RWPE2 (cell line): ENCODE measurements at regions not wholly inside any gene's neighbourhood (a gene's known extent, or its start where the extent isn't known, plus 50 kb on each side); places are given as distances from the start of the nearest gene placed in this dataset.
A peak's percentile ranks its signal among the peaks of the same experiment; 100 is the strongest.
"Not testable (repeated sequence)": the region's sequence is repeated elsewhere in the genome, so short reads cannot be mapped to it uniquely, and the experiment has no call there.

Experiments used
- ATAC-seq: fragments of 200-7000 bp; cut with Tn5 transposase; 3 replicates; pipeline ENCODE4 v1.9.1; 2021; ENCODE audit warnings: low read depth
- DNase-seq: peaks from one replicate; pipeline ENCODE4 v3.0.0-alpha.2; 2020; ENCODE audit warnings: low spot score
- H3K27ac ChIP-seq: fragments of 450-650 bp; 2 replicates; pipeline ENCODE4 v1.5.1; 2017; ENCODE audit warnings: mild to moderate bottlenecking; ENCODE audit not compliant: poor library complexity, severe bottlenecking
- H3K27me3 ChIP-seq: fragments of 250-450 bp; sonication (Bioruptor Pico); 2 replicates; pipeline ENCODE4 v1.5.1; 2021; ENCODE audit warnings: mild to moderate bottlenecking, moderate library complexity; ENCODE audit not compliant: insufficient read depth, poor library complexity, severe bottlenecking
- H3K36me3 ChIP-seq: fragments of 250-450 bp; sonication (Bioruptor Pico); 2 replicates; pipeline ENCODE4 v1.5.1; 2020; ENCODE audit warnings: low read depth, mild to moderate bottlenecking, moderate library complexity
- H3K4me1 ChIP-seq: fragments of 250-450 bp; sonication (Bioruptor Pico); 2 replicates; pipeline ENCODE4 v1.5.1; 2021; ENCODE audit warnings: mild to moderate bottlenecking, moderate library complexity; ENCODE audit not compliant: insufficient read depth, poor library complexity, severe bottlenecking
- H3K4me3 ChIP-seq: fragments of 250-450 bp; sonication (Bioruptor Pico); 2 replicates; pipeline ENCODE4 v1.5.1; 2021; ENCODE audit warnings: mild to moderate bottlenecking, moderate library complexity; ENCODE audit not compliant: severe bottlenecking
- H3K9me3 ChIP-seq: fragments of 250-450 bp; sonication (Bioruptor Pico); 2 replicates; pipeline ENCODE4 v1.5.1; 2021; ENCODE audit warnings: mild to moderate bottlenecking, moderate library complexity; ENCODE audit not compliant: severe bottlenecking
- TF ChIP-seq, protein P1 (sequence below): fragments of 450-650 bp; IDR thresholded peaks from one replicate; pipeline ENCODE4 v1.5.1; 2017; ENCODE audit warnings: mild to moderate bottlenecking, moderate library complexity; ENCODE audit not compliant: poor library complexity, severe bottlenecking

DNA sequence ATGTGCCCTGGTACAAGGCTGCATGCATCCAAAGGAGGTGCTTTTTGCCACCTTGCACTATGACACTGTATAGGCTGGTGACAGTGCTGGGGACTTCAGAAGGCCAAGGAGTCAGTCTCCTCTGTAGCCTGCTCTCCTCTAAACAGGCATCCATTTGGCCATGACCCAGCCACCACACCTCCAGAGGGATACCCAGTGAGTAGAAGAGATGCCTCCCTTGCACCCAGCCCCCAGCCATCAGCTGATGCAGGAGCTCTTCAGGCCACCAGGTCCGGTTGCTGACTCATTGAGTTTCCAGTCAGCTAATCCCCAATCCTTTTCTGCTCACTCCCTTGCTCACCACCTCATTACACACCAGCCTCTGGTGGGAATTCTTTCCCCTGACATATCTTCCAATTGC lies 99.8 kb downstream of the PJA1 start:
- no peaks in the 10 kb centered on the region for H3K4me1 ChIP-seq
- TF ChIP-seq, protein P1, sequence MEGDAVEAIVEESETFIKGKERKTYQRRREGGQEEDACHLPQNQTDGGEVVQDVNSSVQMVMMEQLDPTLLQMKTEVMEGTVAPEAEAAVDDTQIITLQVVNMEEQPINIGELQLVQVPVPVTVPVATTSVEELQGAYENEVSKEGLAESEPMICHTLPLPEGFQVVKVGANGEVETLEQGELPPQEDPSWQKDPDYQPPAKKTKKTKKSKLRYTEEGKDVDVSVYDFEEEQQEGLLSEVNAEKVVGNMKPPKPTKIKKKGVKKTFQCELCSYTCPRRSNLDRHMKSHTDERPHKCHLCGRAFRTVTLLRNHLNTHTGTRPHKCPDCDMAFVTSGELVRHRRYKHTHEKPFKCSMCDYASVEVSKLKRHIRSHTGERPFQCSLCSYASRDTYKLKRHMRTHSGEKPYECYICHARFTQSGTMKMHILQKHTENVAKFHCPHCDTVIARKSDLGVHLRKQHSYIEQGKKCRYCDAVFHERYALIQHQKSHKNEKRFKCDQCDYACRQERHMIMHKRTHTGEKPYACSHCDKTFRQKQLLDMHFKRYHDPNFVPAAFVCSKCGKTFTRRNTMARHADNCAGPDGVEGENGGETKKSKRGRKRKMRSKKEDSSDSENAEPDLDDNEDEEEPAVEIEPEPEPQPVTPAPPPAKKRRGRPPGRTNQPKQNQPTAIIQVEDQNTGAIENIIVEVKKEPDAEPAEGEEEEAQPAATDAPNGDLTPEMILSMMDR, result no peak
- H3K9me3 ChIP-seq, result no peaks in the 10 kb centered on the region
- H3K36me3 ChIP-seq, result no peaks in the 10 kb centered on the region
- no peak overlapping the region for H3K4me3 ChIP-seq
- H3K27ac ChIP-seq, result no peak overlapping the region
- DNase-seq (no peak), ATAC-seq (peak; percentile 41; the same call in 1 of the 3 replicates)
- H3K27me3 ChIP-seq, result no peaks in the 10 kb centered on the region

DNA sequence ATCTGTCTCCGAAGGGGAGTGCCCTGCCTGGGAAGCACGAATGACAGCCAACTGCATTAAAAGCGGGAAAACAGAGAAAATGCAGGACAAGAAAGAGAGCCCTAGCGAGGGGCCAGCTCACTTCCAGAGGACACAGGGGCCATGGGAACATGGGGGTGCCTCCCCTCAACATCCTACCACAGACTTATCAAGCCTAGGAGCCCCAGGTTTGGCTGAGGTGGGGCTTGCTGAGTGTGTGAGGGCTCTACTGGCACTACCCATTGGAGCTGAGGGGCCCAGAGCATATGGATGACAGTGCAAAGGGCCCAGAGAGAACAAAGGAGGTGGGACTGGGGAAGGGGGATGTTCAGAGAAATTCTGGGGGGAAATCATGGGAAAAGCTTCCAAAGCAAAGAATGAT lies 101.8 kb downstream of the PJA1 start:
- no peaks in the 10 kb centered on the region for H3K36me3 ChIP-seq
- no peak for ATAC-seq
- H3K9me3 ChIP-seq, result no peaks in the 10 kb centered on the region
- no peak for DNase-seq
- no peaks in the 10 kb centered on the region for H3K4me1 ChIP-seq
- no peaks in the 10 kb centered on the region for H3K27me3 ChIP-seq
- no peak overlapping the region for H3K27ac ChIP-seq
- H3K4me3 ChIP-seq, result no peak overlapping the region
- TF ChIP-seq, protein P1, result no peak

DNA sequence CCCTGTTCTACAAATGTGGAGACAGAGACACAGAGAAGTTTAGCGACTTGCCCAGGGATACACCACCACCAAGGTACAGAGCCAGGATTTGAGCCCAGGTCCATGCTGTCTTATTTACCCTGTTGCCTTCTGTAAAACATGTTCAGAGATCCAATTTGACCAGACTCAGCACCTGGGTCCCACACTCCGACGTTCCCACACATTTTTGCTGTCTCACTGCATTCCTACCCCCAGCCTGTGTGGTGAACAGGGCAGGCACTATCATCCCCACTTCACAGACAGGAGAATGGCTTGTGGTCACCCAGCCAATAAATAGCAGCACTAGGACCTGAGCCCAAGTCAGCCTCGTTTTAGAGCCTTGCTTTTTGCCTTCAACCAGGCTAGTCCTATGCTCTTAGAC lies 102.8 kb downstream of the PJA1 start:
- no peaks in the 10 kb centered on the region for H3K36me3 ChIP-seq
- DNase-seq, result no peak
- ATAC-seq, result no peak
- no peaks in the 10 kb centered on the region for H3K9me3 ChIP-seq
- TF ChIP-seq, protein P1, result no peak
- H3K4me3 ChIP-seq, result no peak overlapping the region
- H3K27ac ChIP-seq, result no peak overlapping the region
- no peaks in the 10 kb centered on the region for H3K4me1 ChIP-seq
- no peaks in the 10 kb centered on the region for H3K27me3 ChIP-seq

DNA sequence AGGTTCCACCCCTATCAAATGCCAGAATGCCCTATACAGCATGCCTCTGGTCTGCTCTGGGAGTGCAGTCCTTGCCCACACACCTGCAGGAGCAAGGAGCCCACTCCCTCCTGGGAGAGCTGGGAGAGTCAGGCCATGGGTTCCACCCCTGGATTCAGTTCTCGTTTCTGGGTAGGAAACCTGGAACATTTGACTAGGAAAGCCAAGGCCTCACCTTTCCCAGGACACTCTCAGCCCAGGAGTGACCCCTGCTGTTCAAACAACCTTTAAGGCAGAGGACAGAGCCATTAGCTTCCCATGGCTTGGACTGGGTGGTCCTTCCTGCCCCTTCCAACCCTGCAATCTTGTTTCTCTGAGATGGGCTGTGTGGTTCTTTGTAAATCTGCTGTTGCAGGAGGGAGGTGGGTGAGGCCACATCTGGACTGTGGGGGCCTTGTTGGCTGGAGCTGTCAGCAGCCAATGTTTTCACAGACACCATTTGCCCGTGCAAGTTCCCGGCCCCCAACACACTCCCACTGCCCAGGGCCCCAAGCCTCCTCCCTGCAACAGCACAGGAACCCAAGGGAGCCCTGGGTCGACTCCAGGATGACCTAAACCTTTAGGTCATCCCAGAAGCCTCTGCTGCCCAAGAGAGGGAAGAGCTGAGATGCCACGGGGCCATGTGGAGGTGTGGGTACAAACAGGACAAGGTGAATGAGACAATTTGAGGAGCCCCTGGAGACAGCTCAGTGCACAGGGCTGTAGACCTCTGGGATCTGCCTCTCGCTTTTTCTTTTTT lies 104.4 kb downstream of the PJA1 start:
- no peaks in the 10 kb centered on the region for H3K27me3 ChIP-seq
- H3K36me3 ChIP-seq, result no peaks in the 10 kb centered on the region
- no peak overlapping the region for H3K27ac ChIP-seq
- peak; percentile 76 for ATAC-seq
- no peak overlapping the region for H3K4me3 ChIP-seq
- DNase-seq, result no peak
- TF ChIP-seq, protein P1, result peak; percentile 38
- H3K9me3 ChIP-seq, result no peaks in the 10 kb centered on the region
- H3K4me1 ChIP-seq, result no peaks in the 10 kb centered on the region

DNA sequence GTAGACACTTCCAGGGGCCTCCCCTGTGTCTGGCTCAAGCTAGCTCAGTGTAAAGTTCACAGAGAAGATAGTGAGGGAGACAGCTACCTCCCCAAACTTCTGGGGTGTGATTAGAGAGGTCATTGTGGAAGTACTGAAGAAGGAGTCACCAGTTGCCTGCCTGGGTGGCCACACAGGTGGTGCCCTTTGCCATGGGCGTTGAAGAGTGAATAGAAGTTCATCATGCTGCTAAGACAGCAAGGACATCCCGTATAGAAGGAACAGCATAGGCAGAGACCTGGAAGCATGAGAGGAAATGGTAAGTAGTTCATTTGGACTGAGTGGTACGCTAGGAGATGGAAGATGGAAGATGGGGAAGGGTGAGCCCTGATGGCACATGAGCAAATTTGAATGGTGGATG lies 110.1 kb downstream of the PJA1 start:
- Histone ChIP-seq H3K36me3 (no peaks in the 10 kb centered on the region), H3K4me3 (no peak overlapping the region), H3K27ac (no peak overlapping the region), H3K4me1 (no peaks in the 10 kb centered on the region), H3K9me3 (no peaks in the 10 kb centered on the region), H3K27me3 (no peaks in the 10 kb centered on the region)
- ATAC-seq (no peak), DNase-seq (no peak)
- TF ChIP-seq, protein P1, result no peak

DNA sequence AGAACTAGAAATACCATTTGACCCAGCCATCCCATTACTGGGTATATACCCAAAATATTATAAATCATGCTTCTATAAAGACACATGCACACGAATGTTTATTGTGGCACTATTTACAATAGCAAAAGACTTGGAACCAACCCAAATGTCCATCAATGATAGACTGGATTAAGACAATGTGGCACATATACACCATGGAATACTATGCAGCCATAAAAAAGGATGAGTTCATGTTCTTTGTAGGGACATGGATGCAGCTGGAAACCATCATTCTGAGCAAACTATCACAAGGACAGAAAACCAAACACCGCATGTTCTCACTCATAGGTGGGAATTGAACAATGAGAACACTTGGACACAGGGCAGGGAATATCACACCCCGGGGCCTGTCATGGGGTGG lies 110.8 kb downstream of the PJA1 start:
- H3K4me1 ChIP-seq, H3K27me3 ChIP-seq, H3K9me3 ChIP-seq, ATAC-seq, DNase-seq, H3K36me3 ChIP-seq, H3K4me3 ChIP-seq, H3K27ac ChIP-seq: not testable (repeated sequence)
